Natural killer cell treated with Interleukin-12 subunit alpha and Interleukin-12 subunit beta and Interleukin-15 and Interleukin-18, amount 100 ng/mL, for 72 hours (primary cell): ENCODE measurements at regions not wholly inside any gene's neighbourhood (a gene's known extent, or its start where the extent isn't known, plus 50 kb on each side); places are given as distances from the start of the nearest gene placed in this dataset.

Experiments
- ATAC-seq, 2 donors: fragments of 150-1000 bp; cut with Tn5 transposase in 1 of 2; sonication (Bioruptor Pico), chemical (Tn5 transposase) in 1 of 2; 2 replicates each; pipeline ENCODE4 v1.10.0; 2021
- DNase-seq: peaks from one replicate; pipeline ENCODE4 v3.0.0; 2022; ENCODE audit warnings: low spot score
- H3K27ac Mint-ChIP-seq, 2 donors: 1 replicate in 1 of 2; 2 replicates in 1 of 2; pipeline ENCODE4 v1.8.0; 2022; ENCODE audit warnings: mixed read lengths in 2 of 2, mild to moderate bottlenecking in 1 of 2, moderate library complexity in 1 of 2
- H3K27me3 Mint-ChIP-seq, 2 donors: 1 replicate in 1 of 2; 2 replicates in 1 of 2; pipeline ENCODE4 v1.8.0; 2022; ENCODE audit warnings: mixed read lengths in 2 of 2
- H3K36me3 Mint-ChIP-seq: one replicate; pipeline ENCODE4 v1.8.0; 2022; ENCODE audit warnings: mixed read lengths
- H3K4me1 Mint-ChIP-seq, 2 donors: 1 replicate in 1 of 2; 2 replicates in 1 of 2; pipeline ENCODE4 v1.8.0; 2022; ENCODE audit warnings: low read depth in 2 of 2, mixed read lengths in 2 of 2, mild to moderate bottlenecking in 1 of 2
- H3K4me3 Mint-ChIP-seq: one replicate; pipeline ENCODE4 v1.8.0; 2022; ENCODE audit warnings: mixed read lengths
- H3K9me3 Mint-ChIP-seq: 2 replicates; pipeline ENCODE4 v1.8.0; 2022; ENCODE audit warnings: mixed read lengths

DNA sequence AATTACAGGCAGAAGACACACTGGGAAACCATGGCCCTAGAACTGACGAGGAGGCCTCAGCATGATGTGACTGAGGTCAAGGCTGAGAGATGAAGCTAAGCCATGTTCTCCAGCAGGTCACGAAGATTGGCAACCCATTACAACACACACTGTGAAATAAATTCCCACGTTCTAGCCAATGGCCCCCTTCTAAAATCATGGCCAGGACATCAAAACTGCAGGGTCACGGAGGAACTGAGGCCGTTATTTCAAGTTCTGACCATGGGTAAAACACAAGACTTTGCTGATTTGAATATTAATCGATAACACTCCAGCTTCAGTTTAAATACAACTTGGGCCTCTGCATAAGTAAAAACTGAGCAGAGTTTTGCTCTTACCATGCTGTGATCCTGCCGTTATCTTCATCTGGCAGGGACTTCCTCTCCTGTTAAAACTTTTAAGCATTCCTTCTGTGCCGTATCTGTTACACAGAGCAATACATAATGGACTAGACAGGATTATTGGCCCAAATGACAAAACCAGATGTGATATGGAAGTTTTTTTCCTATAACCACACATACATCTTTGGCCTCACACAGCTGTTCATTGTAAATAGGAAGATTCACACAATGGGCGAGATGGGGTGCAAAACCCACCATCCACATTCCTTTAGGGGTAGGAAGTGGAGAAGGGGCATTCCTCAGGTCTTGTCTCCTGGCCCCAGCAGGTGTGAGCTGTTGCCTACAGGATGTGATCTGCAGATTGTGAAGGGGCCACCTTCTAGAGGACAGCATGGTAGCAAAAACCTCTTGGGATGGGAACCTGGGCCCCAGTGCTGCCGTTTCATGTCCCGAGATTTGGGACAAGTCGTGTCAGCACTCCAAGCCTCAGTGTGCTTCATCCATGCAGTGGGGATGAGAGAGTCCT lies 207.4 kb downstream of the OPA1 start:
- H3K4me1 Mint-ChIP-seq, result no peaks in the 10 kb centered on the region
- peaks cover 19 to 29% of the 10 kb centered on the region in 2 donors for H3K27me3 Mint-ChIP-seq
- DNase-seq (no peak), ATAC-seq (no peak)
- H3K9me3 Mint-ChIP-seq, result no peaks in the 10 kb centered on the region
- no peaks in the 10 kb centered on the region for H3K36me3 Mint-ChIP-seq
- H3K4me3 Mint-ChIP-seq, result no peak overlapping the region
- H3K27ac Mint-ChIP-seq, result no peak overlapping the region

DNA sequence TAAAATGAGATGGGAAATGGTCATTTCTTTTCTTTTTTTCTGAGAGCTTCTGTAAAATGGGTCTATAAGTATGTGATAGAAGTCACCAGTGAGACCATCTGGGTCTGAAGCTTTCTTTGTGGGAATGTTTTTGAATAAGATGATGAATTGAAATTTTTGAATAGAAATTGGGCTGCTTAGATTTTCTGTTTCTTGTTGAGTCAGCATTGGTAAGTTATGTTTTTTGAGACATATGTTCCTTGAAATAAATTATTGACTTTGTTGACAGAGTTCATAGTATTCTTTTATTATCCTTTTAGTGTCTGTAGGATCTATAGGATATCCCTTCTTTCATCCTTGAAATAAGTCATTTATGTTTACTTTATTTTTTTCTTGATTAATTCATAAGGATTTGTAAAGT lies 208.1 kb downstream of the OPA1 start:
- H3K4me1 Mint-ChIP-seq, result no peaks in the 10 kb centered on the region
- H3K27me3 Mint-ChIP-seq, result peaks cover 16 to 28% of the 10 kb centered on the region in 2 donors
- no peak overlapping the region for H3K4me3 Mint-ChIP-seq
- H3K36me3 Mint-ChIP-seq, result no peaks in the 10 kb centered on the region
- no peak overlapping the region for H3K27ac Mint-ChIP-seq
- DNase-seq, result no peak
- ATAC-seq, result no peak
- no peaks in the 10 kb centered on the region for H3K9me3 Mint-ChIP-seq

DNA sequence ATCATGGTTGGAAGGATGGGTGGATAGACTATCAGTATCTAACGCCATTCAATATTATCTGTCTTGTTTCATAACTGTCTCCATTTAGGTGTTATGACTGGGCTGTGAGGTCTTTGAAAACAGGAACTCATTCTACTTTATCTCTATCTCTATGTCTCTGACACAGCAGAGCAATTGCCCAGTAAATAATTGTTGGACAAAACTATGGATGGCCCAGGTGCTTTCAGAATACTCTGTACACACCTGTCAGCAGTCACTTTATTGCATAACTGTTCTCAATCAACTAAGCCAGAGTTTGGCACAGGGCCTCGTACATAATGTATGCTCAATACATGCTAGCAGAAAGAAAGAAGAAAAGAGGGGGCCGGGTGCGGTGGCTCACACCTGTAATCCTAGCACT lies 210.3 kb downstream of the OPA1 start:
- ATAC-seq, result no peak
- Mint-ChIP-seq H3K36me3 (no peaks in the 10 kb centered on the region), H3K4me1 (no peaks in the 10 kb centered on the region), H3K9me3 (no peaks in the 10 kb centered on the region), H3K27ac (no peak overlapping the region), H3K4me3 (no peak overlapping the region), H3K27me3 (peaks cover 16 to 30% of the 10 kb centered on the region in 2 donors)
- DNase-seq, result no peak

DNA sequence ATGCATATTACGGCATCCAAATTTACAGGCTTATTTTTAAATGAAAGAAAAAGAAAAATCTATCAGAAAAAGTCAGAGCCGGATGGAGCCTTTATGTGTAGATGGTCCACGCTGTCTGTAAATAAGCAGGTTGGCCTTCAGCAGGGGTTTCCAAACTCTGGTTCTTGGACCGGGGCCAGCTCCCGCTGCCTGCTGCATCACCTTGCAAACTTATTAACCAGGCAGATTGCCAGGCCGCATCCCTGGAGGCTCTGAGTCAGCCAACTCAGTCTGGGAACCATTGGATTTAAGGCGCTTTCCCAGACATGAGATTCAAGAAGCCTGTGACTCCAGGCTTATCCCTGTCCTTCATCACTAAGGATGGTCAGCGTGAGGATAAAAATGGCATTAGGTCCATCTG lies 212.4 kb downstream of the OPA1 start:
- no peak for ATAC-seq
- H3K27ac Mint-ChIP-seq, result no peak overlapping the region

DNA sequence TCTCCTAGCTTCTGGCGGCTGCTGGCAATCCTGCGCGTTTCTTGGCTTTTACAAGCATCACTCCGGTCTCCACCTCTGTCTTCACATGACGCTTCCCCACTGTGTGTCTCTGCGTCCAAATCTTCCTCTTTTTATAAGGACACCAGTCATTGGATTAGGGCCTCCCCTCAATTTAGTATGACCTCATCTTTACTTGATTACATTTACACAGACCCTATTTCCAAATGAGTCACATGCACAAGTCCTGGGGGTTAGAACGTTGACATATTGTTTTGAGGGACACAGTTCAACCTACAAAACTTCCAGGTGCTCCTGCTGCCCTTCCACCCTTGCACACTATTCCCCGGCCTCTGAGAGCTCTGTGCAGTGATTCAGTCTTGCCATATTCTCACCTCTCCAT lies 215.3 kb downstream of the OPA1 start:
- H3K27me3 Mint-ChIP-seq, result peaks cover 21 to 23% of the 10 kb centered on the region in 2 donors
- no peaks in the 10 kb centered on the region for H3K9me3 Mint-ChIP-seq
- ATAC-seq (no peak), DNase-seq (no peak)
- no peak overlapping the region for H3K4me3 Mint-ChIP-seq
- no peaks in the 10 kb centered on the region for H3K36me3 Mint-ChIP-seq
- H3K27ac Mint-ChIP-seq, result no peak overlapping the region
- no peaks in the 10 kb centered on the region for H3K4me1 Mint-ChIP-seq

More for the DNA sequence above, 212.4 kb downstream of the OPA1 start:
- no peaks in the 10 kb centered on the region for H3K9me3 Mint-ChIP-seq
- DNase-seq, result no peak
- H3K4me3 Mint-ChIP-seq, result no peak overlapping the region
- H3K36me3 Mint-ChIP-seq, result no peaks in the 10 kb centered on the region
- H3K27me3 Mint-ChIP-seq, result peaks cover 17 to 25% of the 10 kb centered on the region in 2 donors
- no peaks in the 10 kb centered on the region for H3K4me1 Mint-ChIP-seq

DNA sequence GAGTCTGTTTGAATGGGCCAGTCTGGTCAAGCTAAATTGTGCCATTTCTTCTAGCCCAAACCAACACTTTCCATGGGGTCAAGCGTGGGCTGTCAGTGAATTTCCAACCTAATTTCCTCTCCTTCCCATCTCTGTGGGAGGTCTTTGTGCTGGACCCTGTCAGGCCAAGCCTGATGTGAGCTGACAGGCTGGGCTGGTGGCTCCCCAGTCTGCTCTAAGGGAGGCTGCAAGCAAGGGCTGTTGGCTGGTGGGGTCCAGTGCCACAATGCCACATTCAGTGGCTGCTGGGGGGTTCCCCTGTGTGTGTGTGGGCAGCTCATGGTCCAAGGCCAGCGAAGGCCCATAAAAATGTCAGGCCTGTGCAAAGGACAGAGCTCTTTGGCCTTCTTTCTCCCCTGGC lies 216.1 kb downstream of the OPA1 start:
- DNase-seq, result no peak
- no peaks in the 10 kb centered on the region for H3K9me3 Mint-ChIP-seq
- H3K36me3 Mint-ChIP-seq, result no peaks in the 10 kb centered on the region
- no peak overlapping the region for H3K27ac Mint-ChIP-seq
- H3K4me3 Mint-ChIP-seq, result no peak overlapping the region
- no peaks in the 10 kb centered on the region for H3K4me1 Mint-ChIP-seq
- ATAC-seq, result no peak
- H3K27me3 Mint-ChIP-seq, result peaks cover 20 to 22% of the 10 kb centered on the region in 2 donors

DNA sequence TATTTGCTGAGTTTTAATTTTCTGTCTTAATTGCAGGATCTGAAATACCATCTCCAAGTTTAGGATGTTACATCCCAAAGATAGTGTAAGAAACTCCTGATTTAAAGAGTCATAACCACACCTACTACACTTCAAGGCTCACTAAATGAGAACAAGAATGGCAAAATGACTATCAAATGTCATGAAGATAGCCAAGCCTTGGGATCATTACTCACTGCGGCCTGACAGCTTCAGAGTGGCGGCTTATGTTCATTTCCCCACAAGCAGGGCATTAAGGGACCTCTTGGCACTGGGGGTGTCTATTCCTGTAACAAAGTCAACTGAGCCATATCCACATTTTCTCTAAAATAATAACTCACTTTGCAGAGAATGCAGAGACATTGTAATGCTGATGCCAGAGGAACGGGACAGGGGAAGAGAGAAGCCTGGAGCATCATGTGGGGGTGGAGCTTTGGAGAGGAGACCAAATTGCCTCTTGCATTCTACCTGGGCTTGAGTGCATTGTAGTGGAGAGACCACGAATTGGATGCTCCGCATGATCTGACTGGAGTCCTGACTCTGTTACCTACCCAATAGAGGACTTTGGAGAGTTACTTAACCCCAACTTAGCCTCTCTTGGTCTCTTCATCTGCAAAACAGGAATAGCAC lies 219.2 kb downstream of the OPA1 start:
- no peaks in the 10 kb centered on the region for H3K9me3 Mint-ChIP-seq
- no peak for DNase-seq
- H3K27me3 Mint-ChIP-seq, result peaks cover 12 to 21% of the 10 kb centered on the region in 2 donors
- no peaks in the 10 kb centered on the region for H3K4me1 Mint-ChIP-seq
- no peak overlapping the region for H3K4me3 Mint-ChIP-seq
- H3K27ac Mint-ChIP-seq, result no peak overlapping the region
- ATAC-seq, result no peak
- no peaks in the 10 kb centered on the region for H3K36me3 Mint-ChIP-seq

DNA sequence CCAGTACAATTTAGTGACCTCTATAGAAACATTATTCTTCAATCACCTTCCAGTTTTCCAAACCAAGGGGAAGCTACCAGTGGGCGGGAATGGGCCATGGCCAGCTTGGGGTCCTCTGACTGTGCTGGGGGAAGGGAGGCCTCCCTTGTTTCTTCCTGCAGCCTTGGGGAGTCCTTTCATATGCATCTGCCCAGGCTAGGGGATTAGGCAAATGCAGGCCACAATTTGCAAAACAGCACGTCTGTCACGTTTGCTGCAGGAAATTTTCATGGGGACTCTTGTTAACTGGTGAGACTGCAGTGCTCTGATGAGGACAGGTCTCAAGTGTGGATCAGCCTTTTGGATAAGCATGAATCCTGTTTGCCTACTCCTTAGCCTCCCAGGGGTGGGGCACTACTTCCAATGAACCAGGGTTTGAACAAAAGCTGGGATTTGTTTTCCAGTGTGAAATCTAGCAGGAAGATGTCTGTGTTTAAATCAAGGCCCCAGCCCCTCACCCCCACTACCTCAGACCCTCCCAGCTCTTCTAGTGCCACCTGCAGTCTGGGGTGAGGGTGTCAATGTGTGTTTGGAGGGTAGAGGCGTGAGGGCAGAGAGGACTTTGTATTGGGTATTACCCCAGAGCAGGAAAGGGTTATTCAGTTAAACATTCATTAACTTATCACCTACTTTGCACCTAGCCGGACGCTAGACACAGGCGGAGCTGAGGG lies 219.9 kb downstream of the OPA1 start:
- H3K4me1 Mint-ChIP-seq, result no peaks in the 10 kb centered on the region
- ATAC-seq (no peak), DNase-seq (no peak)
- no peak overlapping the region for H3K27ac Mint-ChIP-seq
- peaks cover 12 to 21% of the 10 kb centered on the region in 2 donors for H3K27me3 Mint-ChIP-seq
- H3K36me3 Mint-ChIP-seq, result no peaks in the 10 kb centered on the region
- no peak overlapping the region for H3K4me3 Mint-ChIP-seq
- H3K9me3 Mint-ChIP-seq, result no peaks in the 10 kb centered on the region

DNA sequence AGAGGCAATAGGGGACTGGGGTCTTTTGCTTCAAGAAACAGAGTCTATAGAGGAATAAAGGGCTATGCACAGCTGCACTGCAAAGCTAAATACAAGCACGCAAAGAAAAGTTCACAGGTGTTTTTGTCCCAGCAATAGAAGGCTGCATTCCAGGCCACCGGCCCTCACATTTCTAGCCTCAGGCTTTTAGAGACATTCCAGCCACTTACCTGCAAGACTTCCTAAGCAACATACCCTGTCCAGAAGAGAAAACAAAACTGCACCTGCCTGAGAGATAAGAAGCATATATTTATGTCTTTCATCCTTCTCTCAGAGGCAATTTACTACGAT lies 220.5 kb downstream of the OPA1 start:
- Mint-ChIP-seq H3K36me3 (no peaks in the 10 kb centered on the region), H3K4me3 (no peak overlapping the region), H3K9me3 (no peaks in the 10 kb centered on the region), H3K27ac (no peak overlapping the region), H3K27me3 (peaks cover 12 to 18% of the 10 kb centered on the region in 2 donors), H3K4me1 (no peaks in the 10 kb centered on the region)
- ATAC-seq, result no peak
- DNase-seq, result no peak

DNA sequence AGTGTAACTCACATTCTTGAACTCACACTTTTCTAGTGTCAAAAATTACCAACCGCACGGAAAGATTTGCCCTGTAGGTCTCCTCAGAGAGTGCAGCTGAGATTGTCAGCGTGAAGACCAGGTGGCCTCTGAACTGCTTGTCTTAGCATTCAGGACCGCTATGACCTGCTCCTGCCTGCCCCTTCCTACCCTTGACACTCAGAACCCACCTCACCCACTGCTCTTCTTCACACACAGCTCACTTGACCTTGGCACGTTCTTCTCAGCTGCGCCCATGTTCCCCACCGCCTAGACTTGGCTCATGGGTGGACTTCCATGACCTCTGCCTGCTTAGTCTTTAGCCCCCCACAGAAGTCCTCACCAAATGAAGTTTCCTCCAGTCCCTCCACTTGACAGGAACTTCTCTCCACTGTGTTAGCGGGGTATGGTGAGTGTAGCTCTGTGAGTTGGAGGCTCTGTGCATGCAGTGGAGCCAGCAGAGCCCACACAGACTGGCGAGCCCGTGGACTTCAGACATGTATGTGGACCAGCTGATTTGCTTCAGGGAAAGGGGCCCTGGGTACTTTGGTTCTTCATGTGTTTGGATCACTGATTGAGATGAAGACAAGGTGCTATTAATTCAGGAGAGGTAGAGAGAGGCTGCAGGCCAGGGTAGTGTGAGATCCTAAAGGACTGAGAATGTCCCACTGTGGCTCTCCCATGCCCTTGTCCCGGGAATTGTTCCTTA lies 221.3 kb downstream of the OPA1 start:
- no peak for DNase-seq
- no peak for ATAC-seq
- Mint-ChIP-seq H3K9me3 (no peaks in the 10 kb centered on the region), H3K27ac (no peak overlapping the region), H3K36me3 (no peaks in the 10 kb centered on the region), H3K4me1 (no peaks in the 10 kb centered on the region), H3K4me3 (no peak overlapping the region), H3K27me3 (peaks cover 12 to 17% of the 10 kb centered on the region in 2 donors)

DNA sequence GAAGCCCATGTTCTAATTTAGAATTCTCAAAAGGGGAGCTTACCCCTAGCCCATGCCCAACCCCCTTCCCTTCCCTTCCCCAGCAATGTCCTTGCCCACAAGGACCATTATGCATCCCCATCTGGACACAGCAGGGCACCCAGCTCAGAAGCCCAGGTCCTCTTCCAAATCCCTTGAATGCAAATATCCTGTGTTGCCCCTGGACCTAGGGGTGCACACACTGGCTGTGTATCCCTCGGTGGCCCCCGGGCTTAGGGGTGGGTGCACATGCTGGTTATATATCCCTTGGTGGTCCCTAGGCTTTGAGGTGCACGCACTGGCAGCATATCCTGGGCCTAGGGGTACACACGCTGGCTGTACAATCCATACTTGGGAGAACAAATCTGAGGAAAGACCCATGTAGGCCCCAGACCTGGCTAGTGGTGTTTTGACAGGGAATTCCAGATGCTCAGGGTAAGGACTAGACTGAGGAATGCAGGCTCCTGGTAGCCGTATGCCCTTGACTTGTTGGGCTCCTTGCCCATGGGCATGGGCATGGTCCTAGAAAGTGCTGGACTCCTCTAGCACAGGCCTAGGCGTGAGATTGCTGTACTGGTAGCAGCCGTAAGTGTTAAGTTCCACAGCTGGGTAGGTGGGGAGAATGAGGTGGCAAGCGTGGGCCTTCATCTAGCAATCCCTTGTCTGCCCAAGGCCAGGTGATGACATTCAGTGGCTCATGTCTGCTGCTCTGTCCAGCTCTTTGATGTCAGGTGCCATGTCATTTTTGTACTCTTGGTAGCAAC lies 222.4 kb downstream of the OPA1 start:
- H3K9me3 Mint-ChIP-seq, result no peaks in the 10 kb centered on the region
- H3K27ac Mint-ChIP-seq, result no peak overlapping the region
- H3K4me3 Mint-ChIP-seq, result no peak overlapping the region
- ATAC-seq (peak in 1 of 2 donors; percentile 8), DNase-seq (no peak)
- H3K27me3 Mint-ChIP-seq, result peaks cover 12 to 19% of the 10 kb centered on the region in 2 donors
- H3K36me3 Mint-ChIP-seq, result no peaks in the 10 kb centered on the region
- no peaks in the 10 kb centered on the region for H3K4me1 Mint-ChIP-seq

DNA sequence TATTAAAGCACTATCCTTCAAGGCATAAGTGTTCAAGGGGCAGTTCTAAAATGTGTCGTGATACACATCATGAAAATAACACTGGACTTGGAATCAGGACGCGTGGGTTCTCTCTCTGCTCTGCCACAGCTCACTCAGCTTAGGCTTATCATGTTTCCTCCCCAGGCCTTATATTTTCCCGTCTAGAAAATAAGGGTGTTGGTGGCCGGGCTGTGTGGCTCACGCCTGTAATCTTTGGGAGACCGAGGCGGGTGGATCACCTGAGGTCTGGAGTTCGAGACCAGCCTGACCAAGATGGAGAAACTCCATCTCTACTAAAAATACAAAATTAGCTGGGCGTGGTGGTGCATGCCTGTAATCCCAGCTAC lies 223.0 kb downstream of the OPA1 start:
- H3K4me1 Mint-ChIP-seq, result no peaks in the 10 kb centered on the region
- H3K36me3 Mint-ChIP-seq, result no peaks in the 10 kb centered on the region
- H3K9me3 Mint-ChIP-seq, result no peaks in the 10 kb centered on the region
- no peak for ATAC-seq
- H3K4me3 Mint-ChIP-seq, result no peak overlapping the region
- DNase-seq, result no peak
- peaks cover 10 to 17% of the 10 kb centered on the region in 2 donors for H3K27me3 Mint-ChIP-seq
- no peak overlapping the region for H3K27ac Mint-ChIP-seq

DNA sequence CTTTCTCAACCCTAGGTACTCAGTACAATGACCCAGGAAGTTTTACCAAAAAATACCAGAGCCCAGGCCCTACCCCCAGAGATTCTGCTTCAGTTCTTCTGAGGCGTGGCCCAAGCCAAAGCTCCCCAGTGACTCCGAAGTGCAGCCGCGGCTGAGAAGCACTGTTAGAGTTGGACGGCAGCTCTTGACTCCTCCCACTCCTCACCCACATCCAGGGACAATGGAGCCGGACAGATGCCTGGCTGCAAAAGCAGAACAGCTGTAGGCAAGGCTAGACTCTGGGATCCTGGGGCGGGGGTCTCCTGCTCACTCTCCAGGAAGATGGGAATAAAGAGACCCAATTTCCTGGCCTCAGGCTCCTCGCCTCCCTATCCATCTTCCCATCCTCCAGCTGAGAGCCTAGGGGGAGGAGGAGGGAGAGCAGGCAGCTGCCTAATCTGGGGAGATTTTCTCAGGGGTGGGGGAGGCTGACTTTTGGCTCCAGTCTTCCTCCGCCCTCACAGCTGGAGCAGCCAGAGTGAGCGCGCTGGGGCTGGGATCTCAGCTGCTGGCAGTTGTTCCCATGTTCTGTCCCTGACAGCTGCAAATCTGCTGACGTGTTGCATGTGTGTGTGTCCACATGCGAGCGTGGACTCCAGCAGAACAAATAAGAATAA lies 223.8 kb downstream of the OPA1 start:
- Mint-ChIP-seq H3K27me3 (peaks cover 11 to 15% of the 10 kb centered on the region in 2 donors), H3K4me3 (no peak overlapping the region), H3K27ac (no peak overlapping the region), H3K4me1 (no peaks in the 10 kb centered on the region), H3K9me3 (no peaks in the 10 kb centered on the region), H3K36me3 (no peaks in the 10 kb centered on the region)
- ATAC-seq, result no peak
- no peak for DNase-seq
